Lower leg skin (tissue), 4 donors: ENCODE measurements at regions not wholly inside any gene's neighbourhood (a gene's known extent, or its start where the extent isn't known, plus 50 kb on each side); places are given as distances from the start of the nearest gene placed in this dataset.

Experiments
- DNase-seq, 2 donors: peaks; one replicate each; pipeline ENCODE4 v3.0.0-alpha.2; 2019; ENCODE audit warnings: low spot score in 2 of 2
- H3K4me3 ChIP-seq: fragments of 200-600 bp; sonication (generic); 2 replicates; pipeline ENCODE4 v1.5.1; 2017; ENCODE audit warnings: mild to moderate bottlenecking, low read depth; ENCODE audit not compliant: poor library complexity, severe bottlenecking
- POLR2A ChIP-seq, 2 donors: fragments of 450-650 bp; IDR thresholded peaks; one replicate each; pipeline ENCODE4 v1.6.1; 2016 to 2017; ENCODE audit warnings: antibody characterized with exemption in 2 of 2, mild to moderate bottlenecking in 1 of 2, moderate library complexity in 1 of 2
- WGBS, 2 donors: methylation state at CpG; one replicate each; pipeline ENCODE4 v1.1.5; 2018; 5-methylcytosine and 5-hydroxymethylcytosine counted together
- intact Hi-C: fragments of 100-400 bp; cut with DNase I; formaldehyde crosslinking; loops from one replicate; pipeline ENCODE4 v1.15.0; 2023; ENCODE audit warnings: low total_unique reads
- TF ChIP-seq, protein P1 (sequence below), 3 donors: fragments of 450-650 bp; IDR thresholded peaks; one replicate each; pipeline ENCODE4 v1.5.1; 2016; ENCODE audit warnings: antibody characterized with exemption in 3 of 3, mild to moderate bottlenecking in 3 of 3, moderate library complexity in 2 of 3

DNA sequence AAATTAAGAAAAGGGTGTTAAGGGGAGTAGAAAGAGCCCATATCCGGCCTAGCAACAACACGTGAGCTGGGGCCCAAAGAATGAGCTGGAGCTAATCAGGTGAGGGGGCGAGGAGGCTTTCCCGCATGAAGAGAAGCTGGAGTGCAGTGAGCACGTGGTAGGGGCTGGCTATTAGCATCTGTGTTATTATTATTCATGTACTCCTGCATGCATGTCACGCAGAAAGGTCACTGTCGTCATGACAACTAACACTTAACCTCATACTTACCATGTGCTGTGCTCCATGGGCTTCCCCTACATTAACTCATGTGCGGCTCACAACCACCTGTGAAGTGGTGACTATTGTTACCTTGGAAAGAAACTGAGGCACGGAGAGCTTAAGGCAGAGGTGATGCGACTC lies 227.6 kb upstream of the UBL3 start:
- H3K4me3 ChIP-seq: no peak overlapping the region
- DNase-seq: no peak
- intact Hi-C loops: no loop called here
- 88 to 91% methylated on average over 10 of the region's 10 CpGs for WGBS, 2 donors
- TF ChIP-seq, protein P1, sequence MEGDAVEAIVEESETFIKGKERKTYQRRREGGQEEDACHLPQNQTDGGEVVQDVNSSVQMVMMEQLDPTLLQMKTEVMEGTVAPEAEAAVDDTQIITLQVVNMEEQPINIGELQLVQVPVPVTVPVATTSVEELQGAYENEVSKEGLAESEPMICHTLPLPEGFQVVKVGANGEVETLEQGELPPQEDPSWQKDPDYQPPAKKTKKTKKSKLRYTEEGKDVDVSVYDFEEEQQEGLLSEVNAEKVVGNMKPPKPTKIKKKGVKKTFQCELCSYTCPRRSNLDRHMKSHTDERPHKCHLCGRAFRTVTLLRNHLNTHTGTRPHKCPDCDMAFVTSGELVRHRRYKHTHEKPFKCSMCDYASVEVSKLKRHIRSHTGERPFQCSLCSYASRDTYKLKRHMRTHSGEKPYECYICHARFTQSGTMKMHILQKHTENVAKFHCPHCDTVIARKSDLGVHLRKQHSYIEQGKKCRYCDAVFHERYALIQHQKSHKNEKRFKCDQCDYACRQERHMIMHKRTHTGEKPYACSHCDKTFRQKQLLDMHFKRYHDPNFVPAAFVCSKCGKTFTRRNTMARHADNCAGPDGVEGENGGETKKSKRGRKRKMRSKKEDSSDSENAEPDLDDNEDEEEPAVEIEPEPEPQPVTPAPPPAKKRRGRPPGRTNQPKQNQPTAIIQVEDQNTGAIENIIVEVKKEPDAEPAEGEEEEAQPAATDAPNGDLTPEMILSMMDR (IDR thresholded peaks at IDR 0.05): no peak
- no peak for TF ChIP-seq POLR2A (IDR thresholded peaks at IDR 0.05)

DNA sequence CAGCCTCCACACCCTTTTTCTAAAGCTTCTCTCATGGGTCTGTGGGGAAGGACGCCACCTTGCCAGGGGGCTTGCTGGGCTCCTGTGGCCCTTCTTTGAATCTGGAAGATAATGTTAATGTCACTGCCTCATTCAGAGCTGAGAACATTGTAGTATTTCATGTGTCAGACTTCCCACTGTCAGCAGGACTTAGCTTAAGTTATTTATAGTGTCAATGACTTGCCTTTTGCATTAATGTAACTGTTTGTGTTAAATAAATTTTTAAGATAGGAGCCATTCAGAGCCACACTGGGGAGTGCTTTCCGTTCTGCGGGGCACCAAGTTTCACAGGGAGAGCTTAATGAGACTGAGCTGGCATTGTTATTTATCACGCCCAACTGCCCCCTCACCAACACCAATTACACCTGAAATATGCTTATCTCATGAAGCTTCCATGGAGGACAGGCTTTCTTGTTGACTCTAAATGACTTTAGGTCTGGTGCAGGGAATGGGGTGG lies 226.9 kb upstream of the UBL3 start:
- no peak for DNase-seq
- no peak for TF ChIP-seq POLR2A (IDR thresholded peaks at IDR 0.05)
- TF ChIP-seq, protein P1 (IDR thresholded peaks at IDR 0.05): no peak
- intact Hi-C loops: no loop called here
- WGBS, 2 donors: 90 to 92% methylated on average over 4 of the region's 4 CpGs
- H3K4me3 ChIP-seq: no peak overlapping the region

DNA sequence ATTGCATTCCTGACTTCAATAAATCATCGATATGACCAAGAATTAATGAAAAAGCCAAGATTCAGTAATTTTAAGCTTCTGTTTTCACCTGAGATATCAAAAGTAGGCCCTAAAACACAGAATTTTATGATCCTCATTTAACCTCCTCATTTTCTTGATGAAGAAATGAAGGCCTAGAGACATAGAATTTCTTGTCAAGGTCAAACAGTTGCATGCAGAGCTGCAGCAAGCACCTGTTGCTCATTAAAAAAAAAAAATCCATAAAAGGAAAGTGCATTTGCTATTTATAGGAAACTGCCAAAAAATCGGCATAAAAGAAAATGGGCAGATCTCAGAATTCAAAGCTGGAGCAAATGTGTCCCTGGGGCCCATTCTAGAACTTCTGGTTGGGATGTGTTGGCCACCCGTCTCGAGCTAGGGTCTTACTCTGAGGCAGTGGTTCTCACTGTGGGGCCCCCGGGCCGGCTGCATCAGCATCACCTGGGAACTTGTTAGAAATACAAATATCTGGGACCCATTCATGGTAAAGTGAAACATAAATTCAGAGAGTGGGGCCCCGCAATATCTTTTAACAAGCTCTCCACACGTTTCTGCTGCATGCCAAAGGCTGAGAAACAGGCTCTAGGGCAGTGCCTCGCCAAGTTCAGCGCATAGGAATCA lies 224.7 kb upstream of the UBL3 start:
- TF ChIP-seq POLR2A (IDR thresholded peaks at IDR 0.05): no peak
- 75% methylated on average over 10 of the region's 10 CpGs for WGBS, 2 donors
- intact Hi-C loops: no loop called here
- no peak for DNase-seq
- H3K4me3 ChIP-seq: no peak overlapping the region

DNA sequence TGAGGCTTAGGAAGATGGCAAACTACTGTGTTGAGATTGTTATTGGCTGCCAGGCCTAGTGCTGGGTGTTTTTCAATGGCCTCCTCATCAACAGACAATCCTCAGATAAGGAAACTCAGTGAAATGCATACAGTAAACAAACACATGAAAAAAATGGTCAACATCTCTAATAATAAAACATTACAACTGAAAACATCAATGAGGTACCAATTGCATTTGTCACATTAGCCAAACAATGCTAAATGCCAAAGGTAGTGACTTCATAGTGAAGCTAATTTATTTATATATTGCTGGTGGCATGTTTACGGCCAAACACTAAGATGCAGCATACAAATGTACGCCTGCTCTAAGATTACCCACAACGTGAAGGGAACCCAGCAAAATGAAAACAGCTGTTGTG lies 224.0 kb upstream of the UBL3 start:
- intact Hi-C loops: no loop called here
- 61 to 67% methylated on average over 3 of the region's 3 CpGs for WGBS, 2 donors
- no peak overlapping the region for H3K4me3 ChIP-seq
- no peak for DNase-seq
- no peak for TF ChIP-seq POLR2A (IDR thresholded peaks at IDR 0.05)
- TF ChIP-seq, protein P1 (IDR thresholded peaks at IDR 0.05): no peak

DNA sequence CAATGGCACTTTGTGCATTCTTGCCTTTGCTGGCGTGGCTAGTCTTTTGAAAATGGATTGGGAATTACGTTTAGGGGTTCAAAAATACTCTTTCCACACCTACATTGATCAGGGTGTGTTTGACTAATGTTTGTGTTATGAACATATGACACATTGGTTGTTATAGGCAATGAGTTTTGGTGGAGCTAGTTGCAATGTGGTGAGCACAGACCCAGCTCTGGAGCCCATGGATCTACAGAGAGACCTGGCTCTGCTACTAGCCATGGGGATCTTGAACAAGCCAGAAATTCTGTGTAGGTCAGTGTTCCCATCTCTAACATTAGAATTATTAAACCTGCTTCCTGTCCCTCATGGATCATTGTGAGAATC lies 222.4 kb upstream of the UBL3 start:
- 61 to 70% methylated on average over 2 of the region's 2 CpGs for WGBS, 2 donors
- DNase-seq: no peak
- no peak overlapping the region for H3K4me3 ChIP-seq
- no peak for TF ChIP-seq POLR2A (IDR thresholded peaks at IDR 0.05)
- TF ChIP-seq, protein P1 (IDR thresholded peaks at IDR 0.05): no peak
- intact Hi-C loops: no loop called here

DNA sequence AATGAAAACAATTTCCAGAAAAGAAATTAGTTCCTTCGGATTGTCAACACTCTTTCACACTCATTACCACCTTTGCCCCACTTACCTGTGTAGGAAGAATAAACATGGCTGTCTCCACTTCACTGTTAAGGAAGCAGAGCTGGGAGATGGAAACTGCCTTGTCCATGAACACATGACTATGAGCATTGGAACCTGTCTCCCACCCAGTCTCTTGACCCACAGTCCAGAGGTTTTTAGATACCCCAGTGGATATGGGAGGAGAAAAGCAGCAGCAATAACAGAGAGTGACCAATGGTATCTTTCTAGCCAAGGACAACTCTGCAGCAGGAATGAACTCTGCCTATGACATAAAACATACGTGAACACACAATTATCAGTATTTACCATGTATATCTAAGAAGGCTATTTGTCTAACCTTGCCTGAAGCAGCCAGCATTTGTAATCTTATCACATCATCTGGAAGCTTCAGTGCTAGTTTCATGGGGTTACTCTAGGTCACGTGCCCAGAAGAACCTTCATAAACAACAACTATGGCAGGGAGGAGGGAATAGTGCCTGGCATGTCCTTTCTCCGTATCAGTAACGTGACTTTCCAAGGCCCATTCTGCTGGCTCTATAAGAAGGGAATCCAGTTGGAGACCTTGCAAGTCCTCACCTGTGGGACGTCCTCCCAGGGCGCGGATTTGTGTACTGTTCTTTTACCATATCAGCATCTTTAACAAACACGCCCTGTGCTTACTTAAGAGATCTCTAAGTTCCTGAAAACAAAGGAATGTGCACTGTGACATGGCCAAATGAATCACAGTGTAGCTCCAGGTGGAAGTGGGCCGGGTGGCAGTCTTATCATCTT lies 221.8 kb upstream of the UBL3 start:
- DNase-seq: peak in 1 of 2 donors; percentile 74
- TF ChIP-seq, protein P1 (IDR thresholded peaks at IDR 0.05): no peak
- no peak for TF ChIP-seq POLR2A (IDR thresholded peaks at IDR 0.05)
- 66 to 71% methylated on average over 10 of the region's 10 CpGs for WGBS, 2 donors
- intact Hi-C loops: no loop called here
- H3K4me3 ChIP-seq: no peak overlapping the region
